ENCODE measurements at regions not wholly inside any gene's neighbourhood (a gene's known extent, or its start where the extent isn't known, plus 50 kb on each side); places are given as distances from the start of the nearest gene placed in this dataset.

DNA sequence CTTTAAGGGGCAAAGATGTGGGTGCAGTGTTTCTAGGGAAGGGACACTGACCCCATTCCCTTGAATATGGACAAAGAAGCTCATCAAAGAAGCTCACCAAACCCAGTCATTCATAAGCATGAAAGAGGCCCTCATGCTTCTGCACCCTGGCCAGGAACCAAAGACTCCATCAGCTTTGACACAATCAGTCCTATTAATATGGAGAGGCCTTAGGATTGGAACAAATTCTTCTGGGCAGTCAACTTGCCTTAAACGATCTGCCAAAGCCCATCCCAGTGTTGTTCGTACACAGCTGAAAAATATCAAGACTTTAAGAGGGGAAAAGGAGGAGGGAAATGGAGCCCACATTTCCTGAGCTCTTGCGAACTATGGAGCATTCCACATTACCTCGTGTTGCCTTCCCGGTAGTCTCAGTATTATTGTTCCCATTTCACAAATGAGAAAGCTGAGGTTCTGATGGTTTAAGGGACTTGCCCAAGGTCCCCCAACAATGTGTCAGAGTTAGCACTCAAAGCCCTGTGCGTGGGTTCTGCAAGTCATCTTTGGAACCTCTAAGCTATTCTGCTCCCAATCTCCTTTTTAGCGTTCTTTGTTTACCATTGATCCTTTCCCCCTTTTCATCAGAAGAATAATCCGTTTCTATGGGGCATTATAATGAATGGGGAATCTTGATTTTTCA, 161.9 kb downstream of the ZBTB18 start:
- no peak for TF ChIP-seq POLR2A (IDR thresholded peaks at IDR 0.05; ENCODE audit: low read depth, low read length)
- no peak for DNase-seq (ENCODE audit: insufficient read length, low spot score)
- FAIRE-seq, result no peak

GRCh38 chr1:244214009-244214967, 163.2 kb downstream of the ZBTB18 start:
- TF ChIP-seq POLR2A (IDR thresholded peaks at IDR 0.05; ENCODE audit: low read depth, low read length), result no peak
- DNase-seq (ENCODE audit: insufficient read length, low spot score) (peak; percentile 82), FAIRE-seq (peak; percentile 74)

GRCh38 chr1:244216836-244217235, 165.8 kb downstream of the ZBTB18 start:
- DNase-seq (ENCODE audit: insufficient read length, low spot score) (no peak), FAIRE-seq (no peak)
- no peak for TF ChIP-seq POLR2A (IDR thresholded peaks at IDR 0.05; ENCODE audit: low read depth, low read length)

DNA sequence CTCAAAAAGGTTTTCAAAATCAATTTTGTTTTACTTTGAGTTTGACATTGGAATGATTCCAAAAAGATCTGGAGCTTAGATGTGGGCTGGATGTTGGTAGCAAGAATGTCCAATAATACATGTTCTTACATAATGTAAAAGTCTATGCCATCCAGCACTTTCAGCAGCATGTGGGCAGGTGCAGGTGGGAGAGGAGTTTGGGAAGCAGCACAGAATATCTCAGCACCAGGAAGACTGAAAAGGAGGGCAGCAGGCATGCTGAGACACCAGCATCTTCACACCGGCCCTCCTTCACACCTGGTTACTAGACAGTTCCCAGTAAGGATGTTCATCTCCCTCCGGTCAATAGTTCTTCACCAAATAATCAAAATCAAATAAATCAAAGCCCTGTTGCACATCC, 166.6 kb downstream of the ZBTB18 start:
- TF ChIP-seq POLR2A (IDR thresholded peaks at IDR 0.05; ENCODE audit: low read depth, low read length), result no peak
- DNase-seq (ENCODE audit: insufficient read length, low spot score) (no peak), FAIRE-seq (no peak)

DNA sequence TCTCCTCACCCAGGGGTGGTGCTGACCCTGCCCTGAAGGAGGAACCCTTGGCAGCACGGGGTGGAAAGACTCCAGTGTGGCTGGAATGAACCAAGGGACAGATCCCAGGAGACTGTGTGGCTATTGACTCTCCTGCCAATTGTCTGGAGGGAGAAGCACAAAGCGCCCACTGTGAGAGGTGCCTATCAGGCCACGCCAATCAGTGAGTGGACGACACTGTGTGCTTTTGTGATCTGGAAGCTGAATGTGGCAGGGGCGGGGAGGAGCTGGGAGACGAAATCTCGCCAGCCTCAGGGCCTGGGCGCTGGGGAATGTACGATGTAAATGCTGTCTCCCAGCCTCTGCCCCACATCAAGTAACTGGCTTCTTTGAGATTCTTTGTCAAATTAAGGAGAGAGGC, 167.1 kb downstream of the ZBTB18 start:
- DNase-seq (ENCODE audit: insufficient read length, low spot score), result no peak
- TF ChIP-seq POLR2A (IDR thresholded peaks at IDR 0.05; ENCODE audit: low read depth, low read length), result no peak
- FAIRE-seq, result no peak

DNA sequence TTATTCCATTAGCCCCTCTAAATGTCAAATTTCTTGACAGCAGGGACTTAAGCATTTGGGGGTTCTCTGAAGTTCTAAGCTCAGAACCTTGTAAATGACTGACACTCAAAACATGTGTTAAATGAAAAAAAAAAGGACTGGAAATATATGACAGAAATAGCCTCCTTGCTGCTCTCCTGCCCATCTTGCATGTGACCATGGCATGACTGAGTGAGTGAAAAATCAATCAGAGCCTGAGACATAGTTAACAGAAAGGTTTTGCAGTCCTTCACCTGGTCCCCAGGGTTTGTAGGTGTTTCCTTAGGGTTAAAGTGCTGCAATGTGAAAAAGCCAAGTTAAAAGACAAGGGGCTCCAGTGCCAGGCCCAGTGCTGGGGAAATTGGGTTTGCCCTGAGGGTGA, 168.1 kb downstream of the ZBTB18 start:
- DNase-seq (ENCODE audit: insufficient read length, low spot score) (no peak), FAIRE-seq (no peak)
- no peak for TF ChIP-seq POLR2A (IDR thresholded peaks at IDR 0.05; ENCODE audit: low read depth, low read length)

DNA sequence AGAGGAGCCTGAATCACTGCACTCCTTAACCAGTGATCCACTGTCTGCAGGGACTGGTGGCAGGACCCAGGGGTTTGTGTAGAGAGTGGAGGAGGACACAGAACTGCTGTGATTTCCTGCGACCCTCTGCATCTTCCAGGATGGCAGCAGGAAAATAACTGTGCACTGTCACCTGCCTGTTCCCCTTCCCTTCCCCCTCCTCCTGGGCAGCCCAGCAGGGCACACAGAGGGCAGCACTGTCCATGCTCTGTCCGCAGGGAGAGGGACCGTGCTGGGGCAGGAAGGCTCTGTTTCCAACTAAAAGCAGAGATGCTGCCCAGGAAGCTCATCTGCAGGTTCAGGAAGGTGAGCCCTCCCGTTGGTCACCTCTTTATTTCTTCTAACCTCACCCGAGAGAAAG, 168.7 kb downstream of the ZBTB18 start:
- FAIRE-seq (no peak), DNase-seq (ENCODE audit: insufficient read length, low spot score) (no peak)
- no peak for TF ChIP-seq POLR2A (IDR thresholded peaks at IDR 0.05; ENCODE audit: low read depth, low read length)

DNA sequence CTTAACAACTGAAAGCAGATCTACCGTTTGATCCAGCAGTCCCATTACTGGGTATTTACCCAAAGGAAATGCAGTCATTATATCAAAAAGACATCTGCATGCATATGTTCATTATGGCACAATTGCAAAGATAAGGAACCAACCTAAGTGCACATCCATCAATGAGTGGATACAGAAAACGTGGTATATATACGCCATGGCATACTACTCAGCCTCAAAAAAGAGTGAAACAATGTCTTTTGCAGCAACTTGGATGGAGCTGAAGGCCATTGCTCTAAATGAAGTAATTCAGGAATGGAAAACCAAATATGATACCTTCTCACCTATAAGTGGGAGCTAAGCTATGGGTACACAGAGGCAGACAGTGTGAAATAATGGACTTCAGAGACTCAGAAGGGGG, 169.3 kb downstream of the ZBTB18 start:
- FAIRE-seq (no peak), DNase-seq (ENCODE audit: insufficient read length, low spot score) (no peak)
- TF ChIP-seq POLR2A (IDR thresholded peaks at IDR 0.05; ENCODE audit: low read depth, low read length), result no peak

DNA sequence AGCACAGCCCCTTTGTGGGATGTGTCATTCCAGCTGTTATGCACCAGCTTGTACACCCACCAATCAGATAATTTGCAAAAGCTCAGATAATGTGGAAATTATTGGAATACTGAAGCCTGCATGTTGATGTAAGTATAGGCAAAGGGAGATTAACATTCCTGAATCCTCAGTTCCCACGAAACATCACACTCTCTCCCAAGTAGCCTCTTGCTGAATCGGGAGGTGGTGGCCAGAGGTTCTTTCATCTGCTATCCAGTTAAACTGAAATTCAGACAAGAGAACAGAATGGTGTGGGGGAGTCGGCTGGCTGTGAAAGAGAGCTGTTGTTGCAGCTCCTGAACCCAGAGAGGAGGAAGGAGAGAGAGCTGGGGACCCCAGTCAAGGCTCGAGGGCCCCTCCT, 170.9 kb downstream of the ZBTB18 start:
- DNase-seq (ENCODE audit: insufficient read length, low spot score) (no peak), FAIRE-seq (no peak)
- no peak for TF ChIP-seq POLR2A (IDR thresholded peaks at IDR 0.05; ENCODE audit: low read depth, low read length)

- FAIRE-seq (no peak), DNase-seq (ENCODE audit: insufficient read length, low spot score) (no peak)
- no peak for TF ChIP-seq POLR2A (IDR thresholded peaks at IDR 0.05; ENCODE audit: low read depth, low read length)
These were observed 173.7 kb downstream of the ZBTB18 start for GRCh38 chr1:244224487-244225430.

GRCh38 chr1:244226435-244226834, 175.4 kb downstream of the ZBTB18 start:
- no peak for DNase-seq (ENCODE audit: insufficient read length, low spot score)

DNA sequence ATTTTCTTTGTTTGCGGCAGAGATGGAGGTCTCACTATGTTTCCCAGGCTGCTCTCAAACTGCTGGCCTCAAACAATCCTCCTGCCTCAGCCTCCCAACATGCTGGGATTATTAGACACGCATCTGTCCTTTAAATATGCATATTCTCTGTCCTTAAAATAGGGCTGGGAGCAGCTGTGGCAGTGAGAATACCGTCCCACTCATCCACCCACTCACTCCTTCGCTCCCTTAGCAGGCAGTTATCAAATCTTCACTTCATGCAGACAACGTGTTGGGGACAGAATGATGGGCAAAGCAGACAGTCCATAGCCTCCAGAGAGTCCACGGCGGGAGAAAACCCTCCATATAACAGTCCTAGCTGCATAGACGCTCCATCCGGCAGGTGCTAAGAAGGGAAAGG, 179.4 kb downstream of the ZBTB18 start:
- no peak for DNase-seq (ENCODE audit: insufficient read length, low spot score)
- FAIRE-seq, result no peak
- TF ChIP-seq POLR2A (IDR thresholded peaks at IDR 0.05; ENCODE audit: low read depth, low read length), result no peak

More at GRCh38 chr1:244226435-244226834, 175.4 kb downstream of the ZBTB18 start:
- FAIRE-seq, result no peak
- TF ChIP-seq POLR2A (IDR thresholded peaks at IDR 0.05; ENCODE audit: low read depth, low read length), result no peak

DNA sequence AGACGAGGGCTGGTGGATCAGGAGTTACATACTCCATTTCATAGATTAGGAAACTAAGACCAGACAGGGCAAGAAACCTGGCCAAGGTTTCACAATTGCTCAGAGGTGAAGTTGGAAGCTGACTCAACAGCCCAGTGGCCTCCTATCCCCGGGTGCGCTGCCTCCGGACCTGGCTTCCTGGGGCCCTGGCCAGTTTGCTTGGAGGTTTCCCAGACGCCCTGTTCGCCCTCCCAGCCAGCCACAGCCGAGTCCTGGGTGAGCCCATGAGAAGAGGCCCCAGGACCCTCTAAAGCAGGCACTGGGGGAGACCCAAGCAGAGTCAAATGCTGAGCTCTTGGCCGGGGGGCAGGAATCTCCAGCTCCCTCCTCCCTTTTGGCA, 180.1 kb downstream of the ZBTB18 start:
- no peak for TF ChIP-seq POLR2A (IDR thresholded peaks at IDR 0.05; ENCODE audit: low read depth, low read length)
- FAIRE-seq (no peak), DNase-seq (ENCODE audit: insufficient read length, low spot score) (no peak)

Measured in H54 (cell line).